Fibroblast of skin of back (primary cell): ENCODE measurements at regions not wholly inside any gene's neighbourhood (a gene's known extent, or its start where the extent isn't known, plus 50 kb on each side); places are given as distances from the start of the nearest gene placed in this dataset.

Source experiments
- DNase-seq: peaks from one replicate; pipeline ENCODE4 v3.0.0-alpha.2; 2013

- DNase-seq = no peak
Observed at GRCh38 chr5:54366707-54367106, 56.3 kb upstream of the ARL15 start.

DNA sequence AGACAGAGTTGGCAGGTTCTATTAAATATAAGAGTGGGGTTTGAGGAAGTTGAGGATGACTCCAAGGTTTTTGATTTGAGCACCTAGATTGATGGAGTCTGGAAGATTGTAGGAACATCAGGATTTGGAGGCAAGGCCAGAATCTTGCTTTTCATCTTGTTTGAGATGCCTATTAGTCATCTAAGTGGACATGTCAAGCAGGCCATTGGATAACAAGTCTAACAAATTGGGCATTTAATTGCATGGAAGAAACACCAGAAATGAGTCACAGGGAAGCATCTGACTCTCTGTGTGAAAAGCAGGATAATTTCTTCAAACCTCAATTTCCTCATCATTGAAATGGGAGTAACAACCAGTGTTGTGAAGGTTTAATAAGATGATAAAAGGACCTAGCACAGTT lies 53.3 kb upstream of the ARL15 start:
- no peak for DNase-seq

DNA sequence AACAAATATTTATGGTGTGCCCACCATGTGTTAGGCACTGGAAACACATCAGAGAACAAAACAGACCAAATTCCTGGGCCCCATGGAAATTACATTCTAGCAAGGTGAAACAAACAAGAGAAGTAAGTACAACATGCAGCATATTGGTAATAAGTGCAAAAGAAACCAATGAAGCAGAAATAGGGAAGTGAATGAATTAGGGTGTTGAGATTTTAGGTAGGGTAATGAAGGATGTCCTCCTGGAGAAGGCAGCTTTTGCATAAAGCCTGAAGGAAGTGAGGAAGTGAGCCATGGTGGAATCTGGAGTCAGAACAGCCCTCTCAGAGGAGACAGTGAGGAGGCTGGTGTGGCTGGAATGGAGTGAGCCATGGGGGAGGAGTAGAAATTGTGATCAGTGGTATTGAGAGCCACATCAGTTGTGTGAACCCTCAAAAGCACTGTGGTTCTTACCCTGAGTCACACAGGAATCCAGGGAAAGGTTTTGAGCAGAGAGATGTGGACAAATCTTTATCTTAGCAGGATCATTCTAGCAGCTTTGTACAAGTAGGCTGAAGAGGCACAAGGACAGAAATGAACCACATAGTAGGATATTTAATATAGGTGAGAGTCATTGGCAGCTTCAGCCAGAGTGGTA lies 52.7 kb upstream of the ARL15 start:
- peak; percentile 9 for DNase-seq

GRCh38 chr5:54362434-54362833 lies 52.1 kb upstream of the ARL15 start:
- DNase-seq = peak; percentile 37

DNA sequence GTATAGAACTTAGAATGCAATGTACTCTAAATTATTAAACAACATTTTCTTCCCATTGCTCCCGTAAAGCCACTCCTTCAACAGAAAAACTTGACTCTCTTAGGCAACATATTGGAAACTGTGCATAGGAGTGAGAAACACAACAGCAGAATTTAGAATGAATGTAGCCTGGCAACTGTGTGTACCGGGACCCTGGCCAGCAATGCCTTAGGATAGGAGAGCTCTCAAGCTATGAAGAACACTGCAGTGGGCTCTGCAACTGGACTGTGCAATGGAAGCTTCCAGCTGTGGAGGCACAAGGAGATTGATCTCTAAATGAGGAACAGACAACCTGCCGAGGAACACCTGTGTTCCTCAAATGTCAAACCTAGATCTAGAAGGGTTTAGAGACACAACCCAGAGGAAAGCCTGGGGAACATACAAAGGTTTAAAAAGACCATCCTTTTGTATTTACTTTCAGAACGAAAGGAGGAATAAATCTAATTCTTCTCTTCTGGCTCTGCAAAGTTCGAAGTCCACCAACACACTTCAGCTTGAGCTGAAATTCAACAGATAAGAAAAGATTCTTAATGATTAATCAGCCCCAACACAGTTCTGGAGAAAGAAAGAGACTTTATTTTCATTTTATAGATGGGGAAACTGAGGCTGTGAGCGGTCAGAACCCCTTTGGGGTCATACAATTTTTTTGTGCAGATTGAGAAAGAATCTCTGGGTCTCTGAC lies 51.5 kb upstream of the ARL15 start:
- no peak for DNase-seq

DNA sequence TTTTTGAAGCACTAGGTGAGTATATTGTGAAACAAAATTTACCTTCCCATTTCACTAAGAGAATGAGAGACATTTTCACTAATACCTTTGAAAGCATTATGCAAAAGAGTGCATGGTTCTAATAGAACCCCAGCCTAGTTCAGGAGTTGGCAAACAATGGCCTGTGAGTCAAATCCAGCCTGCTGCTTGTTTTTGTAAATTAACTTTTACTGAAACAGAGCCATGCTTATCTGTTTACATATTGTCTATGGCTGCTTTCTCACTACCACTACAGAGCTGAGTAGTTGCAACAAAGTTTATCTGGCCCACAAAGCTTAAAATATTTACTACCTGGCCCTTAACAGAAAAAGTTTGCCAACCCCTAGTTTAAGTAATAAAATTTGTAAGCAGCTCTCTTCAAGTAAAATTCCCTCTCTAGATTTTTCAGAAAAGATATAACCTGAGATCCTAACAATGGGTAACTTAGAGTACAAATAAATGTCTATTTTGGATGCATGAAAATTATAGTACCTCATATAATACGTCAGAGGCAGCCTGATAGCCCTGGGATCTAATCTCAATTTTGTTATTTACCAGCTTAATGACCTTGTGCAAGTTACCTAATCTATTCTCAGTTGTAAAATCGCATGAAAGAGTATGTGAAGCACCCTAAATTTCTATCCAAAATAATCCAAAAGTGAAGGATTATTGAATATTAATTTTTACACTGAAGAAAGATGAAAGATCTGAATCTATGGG lies 50.7 kb upstream of the ARL15 start:
- no peak for DNase-seq
